ENCODE measurements at regions not wholly inside any gene's neighbourhood (a gene's known extent, or its start where the extent isn't known, plus 50 kb on each side); places are given as distances from the start of the nearest gene placed in this dataset.
"Not testable (repeated sequence)": the region's sequence is repeated elsewhere in the genome, so short reads cannot be mapped to it uniquely, and the experiment has no call there.

- no peak for DNase-seq (ENCODE audit: low spot score)
Observed at GRCh38 chr20:40072907-40073306, 616.1 kb downstream of the MAFB start.

DNA sequence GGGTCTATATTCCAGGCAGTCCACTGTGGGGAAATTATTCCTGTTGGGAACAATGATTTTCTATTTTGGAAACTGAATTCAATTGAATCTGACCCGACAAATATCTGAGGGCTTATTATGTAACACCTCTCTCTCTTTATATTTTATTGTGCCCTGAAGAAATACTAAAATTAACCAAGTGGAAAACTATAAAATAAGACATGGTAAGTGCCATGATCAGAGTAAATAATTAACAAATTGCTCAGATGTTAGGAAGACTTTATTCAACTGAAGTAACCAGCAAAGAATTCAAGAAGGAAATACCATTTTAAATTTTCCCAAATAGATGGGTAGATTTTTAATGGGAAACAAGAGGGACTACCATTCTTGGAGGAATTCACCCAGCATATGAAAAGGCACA lies 632.9 kb downstream of the MAFB start:
- DNase-seq (ENCODE audit: low spot score): no peak

DNA sequence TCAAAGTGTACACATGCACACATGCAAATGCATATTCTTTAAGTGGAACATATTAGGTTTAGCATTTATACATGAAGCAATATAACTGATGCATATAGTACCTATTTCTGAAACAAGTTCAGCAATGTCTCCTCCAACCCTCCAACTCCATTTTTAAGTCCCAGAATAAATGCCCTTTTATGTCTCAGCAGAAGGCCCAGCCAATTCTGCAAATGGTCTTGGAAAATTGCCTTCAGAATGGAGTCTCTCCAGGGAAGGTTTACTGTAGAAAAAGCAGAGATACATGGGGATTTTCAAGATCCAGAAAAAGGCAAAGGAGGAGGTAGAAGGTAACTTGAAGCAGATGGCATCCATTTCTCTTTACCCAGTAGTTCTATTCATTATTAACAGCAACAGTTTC lies 633.3 kb downstream of the MAFB start:
- no peak for DNase-seq (ENCODE audit: low spot score)

DNA sequence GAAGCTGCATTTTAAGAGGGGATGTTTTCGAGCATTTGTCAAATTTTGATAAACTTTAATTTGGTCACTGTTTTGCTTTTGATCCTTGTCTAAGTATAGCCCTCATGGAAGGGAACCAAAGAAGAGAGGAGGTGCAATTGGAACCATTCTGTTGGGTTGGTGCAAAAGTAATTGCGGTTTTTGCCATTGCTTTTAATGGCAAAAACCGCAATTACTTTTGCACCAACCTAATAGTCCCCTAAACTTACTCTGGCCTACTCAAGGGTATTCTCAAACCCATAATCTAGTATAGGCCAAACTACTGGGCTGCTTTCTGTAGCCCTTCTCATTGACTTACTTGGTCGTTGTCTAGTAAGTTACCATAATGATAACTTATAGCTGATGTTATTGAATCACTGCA lies 634.7 kb downstream of the MAFB start:
- DNase-seq (ENCODE audit: low spot score): no peak

DNA sequence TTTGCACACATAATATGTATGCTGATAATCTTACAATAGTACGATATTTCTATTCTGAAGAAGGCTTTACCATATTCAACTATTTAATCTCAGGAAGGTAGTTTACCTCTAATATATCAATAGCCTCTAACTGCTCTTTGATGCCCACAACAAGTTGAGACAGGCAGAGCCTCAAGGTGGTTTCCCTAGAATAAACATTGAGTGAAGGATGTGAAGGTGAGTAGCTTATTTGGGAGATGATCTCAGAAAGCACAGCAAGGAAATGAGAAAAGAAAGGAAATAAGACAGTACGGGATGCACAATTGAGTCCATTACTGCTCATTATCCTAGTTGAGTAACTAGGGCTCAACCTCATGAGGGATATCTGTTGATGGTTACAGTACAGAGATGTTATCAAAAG lies 638.4 kb downstream of the MAFB start:
- DNase-seq (ENCODE audit: low spot score): no peak

- no peak for DNase-seq (ENCODE audit: low spot score)
Observed at GRCh38 chr20:40049854-40050253, 639.2 kb downstream of the MAFB start.

GRCh38 chr20:40046703-40047102 lies 642.3 kb downstream of the MAFB start:
- no peak for DNase-seq (ENCODE audit: low spot score)

DNA sequence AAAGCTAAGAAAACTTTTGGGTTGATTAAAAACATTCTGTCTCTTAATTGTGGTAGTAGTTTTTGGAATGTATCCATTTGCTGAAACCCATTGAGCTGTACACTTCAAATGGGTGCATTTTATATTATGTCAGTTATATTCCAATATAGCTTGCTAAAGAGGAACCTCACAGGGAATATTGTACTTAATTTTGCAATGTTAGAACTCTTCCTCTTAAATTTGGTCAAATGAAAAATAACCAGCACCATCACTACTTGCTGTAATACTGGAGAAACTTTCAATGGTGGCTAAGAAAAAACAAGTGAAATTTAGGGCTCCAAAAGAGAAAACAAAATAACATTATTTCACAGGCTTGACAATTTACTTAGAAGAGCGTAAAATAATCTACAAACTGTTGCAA lies 651.5 kb downstream of the MAFB start:
- no peak for DNase-seq (ENCODE audit: low spot score)

DNA sequence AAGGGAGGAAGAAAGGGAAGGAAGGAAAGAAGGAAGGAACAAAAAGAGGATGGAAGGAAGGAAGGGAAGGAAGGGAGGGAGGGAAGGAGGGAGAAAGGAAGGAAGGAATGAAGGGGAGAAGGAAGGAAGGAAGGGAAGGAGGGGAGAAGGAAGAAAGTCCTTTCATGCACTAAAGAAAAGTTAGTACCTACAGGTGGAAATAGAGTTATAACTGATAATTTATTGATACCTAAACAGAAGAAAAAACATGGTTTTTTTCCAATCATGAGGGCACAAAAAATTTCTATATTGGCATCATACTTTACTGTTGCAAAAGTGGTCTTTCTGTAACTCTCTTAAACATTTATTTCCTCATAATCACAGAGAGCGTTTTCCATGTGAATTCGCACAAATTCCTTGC lies 659.4 kb downstream of the MAFB start:
- DNase-seq (ENCODE audit: low spot score): no peak

GRCh38 chr20:40019510-40019909 lies 669.5 kb downstream of the MAFB start:
- no peak for DNase-seq (ENCODE audit: low spot score)

DNA sequence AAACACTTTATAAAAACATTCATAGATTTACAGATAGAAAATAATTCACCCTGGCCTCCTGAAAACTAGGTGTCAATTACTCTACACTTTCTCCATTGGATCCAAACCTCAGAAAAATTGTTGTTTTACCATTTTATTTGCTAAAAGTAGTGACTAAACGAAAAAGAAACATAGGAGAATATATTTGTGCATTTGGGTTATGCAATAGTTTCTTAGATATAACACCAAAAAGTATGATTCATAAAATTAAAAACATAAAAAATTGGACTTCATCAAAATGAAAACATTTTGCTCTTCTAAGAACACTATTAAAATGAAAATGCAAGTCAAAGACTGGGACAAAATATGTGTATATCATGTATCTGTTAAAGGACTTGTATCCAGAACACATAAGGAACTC lies 671.3 kb downstream of the MAFB start:
- DNase-seq (ENCODE audit: low spot score): no peak

- DNase-seq (ENCODE audit: low spot score): no peak
Observed at GRCh38 chr20:40016890-40017289, 672.1 kb downstream of the MAFB start.

DNA sequence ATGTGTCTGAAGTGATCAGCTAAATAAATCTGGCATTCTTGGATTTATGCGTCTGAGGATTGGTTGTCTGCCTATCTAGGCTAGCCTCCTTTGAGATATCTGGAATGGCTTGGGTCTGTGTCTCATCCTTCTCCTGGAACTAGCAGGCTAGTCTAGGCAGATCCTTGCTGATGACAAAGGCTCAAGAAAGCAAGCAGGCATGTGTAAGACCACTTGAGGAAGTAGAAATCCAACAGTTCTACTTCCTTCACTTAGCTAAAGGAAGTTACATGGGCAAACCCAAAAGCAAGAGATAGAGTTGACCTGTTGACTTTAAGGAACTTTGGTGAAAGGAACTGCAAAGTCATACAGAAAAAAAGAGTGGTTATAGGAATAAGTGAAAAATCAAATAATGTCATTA lies 672.6 kb downstream of the MAFB start:
- DNase-seq (ENCODE audit: low spot score): no peak

DNA sequence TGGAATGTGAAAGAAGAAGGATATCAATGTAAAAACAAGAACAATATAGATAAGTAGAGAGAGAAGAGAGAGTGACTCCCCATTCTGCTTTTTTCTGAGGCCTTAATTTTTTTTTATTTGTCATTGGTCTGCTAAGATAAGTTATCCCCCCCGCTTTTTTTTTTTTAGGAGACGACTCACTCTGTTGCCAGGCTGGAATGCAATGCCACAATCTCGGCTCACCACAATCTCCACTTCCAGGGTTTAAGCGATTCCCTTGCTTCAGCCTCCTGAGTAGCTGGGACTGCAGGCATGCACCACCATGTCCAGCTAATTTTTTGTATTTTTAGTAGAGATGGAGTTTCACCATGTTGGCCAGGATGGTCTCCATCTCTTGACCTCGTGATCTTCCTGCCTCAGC lies 677.0 kb downstream of the MAFB start:
- DNase-seq (ENCODE audit: low spot score): not testable (repeated sequence)

- DNase-seq (ENCODE audit: low spot score): no peak
Observed at GRCh38 chr20:40010483-40010882, 678.6 kb downstream of the MAFB start.

DNA sequence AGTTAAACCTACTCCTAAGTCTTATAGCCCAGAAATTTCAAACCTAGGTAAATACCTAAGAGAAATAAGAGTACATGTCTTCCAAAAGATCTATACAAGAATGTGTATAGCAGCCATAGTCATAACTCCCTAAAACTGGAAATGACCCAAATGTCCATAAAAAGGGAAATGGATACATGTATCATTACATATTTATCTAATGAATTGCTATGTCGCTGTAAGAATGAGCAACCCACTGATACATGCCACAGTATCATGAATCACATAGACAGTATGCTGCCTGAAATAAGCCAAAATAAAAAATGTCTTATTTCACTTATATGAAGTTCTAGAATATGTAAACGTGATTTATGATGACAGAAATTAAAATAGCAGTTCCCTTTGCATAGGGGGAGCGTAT lies 679.5 kb downstream of the MAFB start:
- DNase-seq (ENCODE audit: low spot score): no peak

GRCh38 chr20:40008177-40008576 lies 680.9 kb downstream of the MAFB start:
- peak; percentile 40 for DNase-seq (ENCODE audit: low spot score)

- DNase-seq (ENCODE audit: low spot score): no peak
Observed at GRCh38 chr20:40006168-40006860, 682.7 kb downstream of the MAFB start.

- DNase-seq (ENCODE audit: low spot score): not testable (repeated sequence)
Observed at GRCh38 chr20:40004092-40004491, 684.9 kb downstream of the MAFB start.

DNA sequence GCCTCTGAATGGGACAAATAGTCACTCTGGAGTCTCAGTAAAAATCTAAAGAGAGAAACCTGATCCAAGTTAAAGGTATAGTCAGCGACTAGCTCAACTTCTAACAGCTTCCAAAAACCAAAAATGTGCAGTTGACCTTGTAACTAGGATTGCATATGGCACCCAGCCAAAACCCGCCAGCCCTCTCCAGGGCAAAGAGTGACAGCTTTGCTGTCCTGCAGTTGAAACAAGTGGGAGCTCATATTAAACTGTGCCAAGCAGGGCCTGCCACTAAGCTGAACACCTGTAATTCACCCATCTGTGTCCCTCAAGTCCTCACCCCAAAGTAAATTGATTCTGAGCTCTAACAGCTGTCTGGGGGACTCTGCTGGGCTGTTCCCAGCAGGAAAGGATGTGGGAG lies 695.3 kb downstream of the MAFB start:
- no peak for DNase-seq (ENCODE audit: low spot score)

- DNase-seq (ENCODE audit: low spot score): no peak
Observed at GRCh38 chr20:39990692-39991091, 698.3 kb downstream of the MAFB start.

- no peak for DNase-seq (ENCODE audit: low spot score)
Observed at GRCh38 chr20:39988991-39989390, 700.0 kb downstream of the MAFB start.

DNA sequence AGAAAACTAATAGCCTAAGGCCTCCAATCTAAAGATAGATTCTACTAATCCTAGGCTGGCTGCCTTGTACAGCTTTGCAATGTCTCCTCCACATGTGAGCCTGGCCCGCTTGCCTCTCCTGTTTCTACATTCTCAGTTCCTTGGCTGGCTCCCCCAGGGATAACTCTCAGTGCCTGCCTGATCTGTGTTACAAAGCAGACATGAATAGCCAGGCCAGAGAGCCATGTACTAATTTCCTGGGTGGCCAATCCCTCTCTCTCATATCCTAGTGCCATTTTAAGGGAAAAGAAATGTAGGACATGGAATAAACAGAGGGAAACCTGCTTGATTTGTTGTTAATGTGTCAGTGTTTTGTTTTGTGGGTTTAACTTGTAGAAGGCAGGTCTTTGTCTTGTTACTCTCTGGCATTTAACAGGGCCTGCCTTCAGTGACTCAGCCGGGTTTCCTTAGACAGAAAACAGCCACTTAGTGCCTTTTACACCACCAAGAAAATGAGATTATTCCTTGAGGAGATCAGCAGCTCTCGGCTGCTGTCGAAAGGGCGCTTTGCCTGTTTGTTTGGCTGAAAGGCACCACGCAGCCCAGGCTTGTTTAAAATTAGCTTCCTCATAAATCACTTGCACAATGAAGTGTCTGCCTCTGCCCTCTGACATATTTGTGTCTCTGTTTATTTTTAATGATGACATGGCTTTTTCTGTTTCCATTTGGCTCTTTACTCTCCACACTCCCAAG lies 702.7 kb downstream of the MAFB start:
- no peak for DNase-seq (ENCODE audit: low spot score)

- DNase-seq (ENCODE audit: low spot score): no peak
Observed at GRCh38 chr20:39985271-39985827, 703.7 kb downstream of the MAFB start.

Data from LoVo (cell line).